Endothelial cell (in vitro differentiated cells): ENCODE measurements at regions not wholly inside any gene's neighbourhood (a gene's known extent, or its start where the extent isn't known, plus 50 kb on each side); places are given as distances from the start of the nearest gene placed in this dataset.
"Not testable (repeated sequence)": the region's sequence is repeated elsewhere in the genome, so short reads cannot be mapped to it uniquely, and the experiment has no call there.

Experiments used
- DNase-seq: peaks from one replicate; pipeline ENCODE4 v3.0.0; 2021; ENCODE audit warnings: low spot score
- H3K27ac Mint-ChIP-seq: one replicate; pipeline ENCODE4 v1.8.0; 2021; ENCODE audit warnings: mixed read lengths, inconsistent platforms; ENCODE audit not compliant: unreplicated experiment
- H3K27me3 Mint-ChIP-seq: one replicate; pipeline ENCODE4 v1.8.0; 2021; ENCODE audit warnings: mild to moderate bottlenecking, moderate library complexity, mixed read lengths, inconsistent platforms; ENCODE audit not compliant: unreplicated experiment
- H3K36me3 Mint-ChIP-seq: one replicate; pipeline ENCODE4 v1.8.0; 2021; ENCODE audit warnings: mild to moderate bottlenecking, low read depth, mixed read lengths, inconsistent platforms; ENCODE audit not compliant: unreplicated experiment
- H3K4me1 Mint-ChIP-seq: one replicate; pipeline ENCODE4 v1.8.0; 2021; ENCODE audit warnings: mild to moderate bottlenecking, mixed read lengths, inconsistent platforms; ENCODE audit not compliant: unreplicated experiment
- H3K4me3 Mint-ChIP-seq: one replicate; pipeline ENCODE4 v1.8.0; 2021; ENCODE audit warnings: mild to moderate bottlenecking, mixed read lengths, inconsistent platforms; ENCODE audit not compliant: unreplicated experiment
- H3K9me3 Mint-ChIP-seq: one replicate; pipeline ENCODE4 v1.8.0; 2021; ENCODE audit warnings: mixed read lengths, inconsistent platforms; ENCODE audit not compliant: unreplicated experiment
- TF ChIP-seq, protein P1 (sequence below): fragments of 200-600 bp; sonication (generic); IDR thresholded peaks from one replicate; pipeline ENCODE4 v1.5.0; 2021; ENCODE audit warnings: antibody characterized with exemption; ENCODE audit not compliant: unreplicated experiment

DNA sequence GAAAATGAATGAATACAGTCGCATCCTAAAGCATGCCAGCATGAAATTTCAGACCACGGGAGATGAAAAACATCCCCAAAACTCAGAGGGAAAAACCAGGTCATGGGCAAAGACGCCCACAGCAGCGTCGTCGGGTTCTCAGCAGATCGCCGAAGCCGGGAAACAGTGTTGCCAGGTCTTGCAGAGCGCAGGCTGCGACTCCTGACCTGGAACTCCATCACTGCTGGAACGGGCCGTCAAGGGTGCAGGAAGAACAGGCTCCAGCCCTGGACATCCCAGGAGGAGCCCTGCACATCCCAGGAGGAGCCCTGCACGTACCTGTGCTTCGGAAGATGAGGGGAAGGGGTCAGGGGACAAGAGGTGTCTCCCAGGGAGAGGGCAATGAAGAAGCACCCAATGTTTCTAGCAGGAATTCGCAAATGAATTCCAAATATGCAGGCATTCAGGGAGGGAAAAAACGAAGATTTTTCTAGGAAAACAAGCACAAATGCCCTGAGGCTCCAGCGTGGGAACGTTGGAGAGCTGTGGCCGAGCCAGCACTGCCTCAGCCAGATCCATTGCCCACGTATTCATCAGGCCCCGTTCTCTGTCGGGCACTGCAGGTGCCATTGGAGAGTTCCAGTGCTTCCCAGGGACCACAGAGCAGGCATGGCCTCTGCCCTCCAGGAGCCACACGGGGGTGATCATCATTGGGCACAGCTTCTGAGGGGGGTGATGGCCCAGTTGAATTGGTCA is 1110.4 kb downstream of the BRD1 start:
- Mint-ChIP-seq H3K36me3 (no peaks in the 10 kb centered on the region), H3K4me1 (no peaks in the 10 kb centered on the region), H3K27me3 (peaks cover 5% of the 10 kb centered on the region), H3K9me3 (no peaks in the 10 kb centered on the region), H3K27ac (no peak overlapping the region), H3K4me3 (no peak overlapping the region)
- DNase-seq = no peak
- TF ChIP-seq, protein P1, sequence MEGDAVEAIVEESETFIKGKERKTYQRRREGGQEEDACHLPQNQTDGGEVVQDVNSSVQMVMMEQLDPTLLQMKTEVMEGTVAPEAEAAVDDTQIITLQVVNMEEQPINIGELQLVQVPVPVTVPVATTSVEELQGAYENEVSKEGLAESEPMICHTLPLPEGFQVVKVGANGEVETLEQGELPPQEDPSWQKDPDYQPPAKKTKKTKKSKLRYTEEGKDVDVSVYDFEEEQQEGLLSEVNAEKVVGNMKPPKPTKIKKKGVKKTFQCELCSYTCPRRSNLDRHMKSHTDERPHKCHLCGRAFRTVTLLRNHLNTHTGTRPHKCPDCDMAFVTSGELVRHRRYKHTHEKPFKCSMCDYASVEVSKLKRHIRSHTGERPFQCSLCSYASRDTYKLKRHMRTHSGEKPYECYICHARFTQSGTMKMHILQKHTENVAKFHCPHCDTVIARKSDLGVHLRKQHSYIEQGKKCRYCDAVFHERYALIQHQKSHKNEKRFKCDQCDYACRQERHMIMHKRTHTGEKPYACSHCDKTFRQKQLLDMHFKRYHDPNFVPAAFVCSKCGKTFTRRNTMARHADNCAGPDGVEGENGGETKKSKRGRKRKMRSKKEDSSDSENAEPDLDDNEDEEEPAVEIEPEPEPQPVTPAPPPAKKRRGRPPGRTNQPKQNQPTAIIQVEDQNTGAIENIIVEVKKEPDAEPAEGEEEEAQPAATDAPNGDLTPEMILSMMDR = no peak

DNA sequence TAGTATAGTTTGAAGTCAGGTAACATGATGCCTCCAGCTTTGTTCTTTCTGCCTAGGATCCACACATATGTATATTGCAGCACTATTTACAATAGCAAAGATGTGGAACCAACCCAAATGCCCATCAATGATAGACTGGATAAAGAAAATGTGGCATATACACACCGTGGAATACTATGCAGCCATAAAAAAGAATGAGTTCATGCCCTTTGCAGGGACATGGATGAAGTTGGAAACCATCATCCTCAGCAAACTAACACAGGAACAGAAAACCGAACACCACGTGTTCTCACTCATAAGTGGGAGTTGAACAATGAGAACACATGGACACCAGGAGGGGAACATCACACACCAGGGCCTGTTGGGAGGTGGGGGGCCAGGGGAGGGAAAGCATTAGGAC is 1111.5 kb downstream of the BRD1 start:
- H3K27me3 Mint-ChIP-seq, H3K9me3 Mint-ChIP-seq, H3K4me3 Mint-ChIP-seq, H3K36me3 Mint-ChIP-seq, DNase-seq, H3K4me1 Mint-ChIP-seq, H3K27ac Mint-ChIP-seq: not testable (repeated sequence)

DNA sequence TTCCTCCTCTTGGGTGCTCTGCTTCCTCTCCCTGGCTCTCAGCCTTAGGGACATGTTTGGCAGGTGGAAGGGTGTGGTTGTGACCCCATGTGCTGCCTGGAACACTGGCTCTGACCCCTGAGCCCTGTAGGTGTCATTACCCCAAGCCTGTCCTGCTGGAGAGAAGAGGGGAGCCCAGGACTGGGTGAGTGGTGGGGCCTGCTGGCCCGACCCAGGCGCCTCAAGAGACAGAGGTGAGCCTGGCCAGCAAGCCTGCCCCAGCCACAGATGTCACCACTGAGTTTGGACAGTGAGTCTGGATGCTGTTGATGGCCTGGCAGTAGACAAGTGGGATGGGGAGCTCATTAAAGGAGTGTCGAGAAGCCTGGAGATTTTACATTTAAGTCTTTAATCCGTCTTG is 1112.2 kb downstream of the BRD1 start:
- H3K9me3 Mint-ChIP-seq = no peaks in the 10 kb centered on the region
- no peaks in the 10 kb centered on the region for H3K36me3 Mint-ChIP-seq
- no peaks in the 10 kb centered on the region for H3K4me1 Mint-ChIP-seq
- H3K27ac Mint-ChIP-seq = no peak overlapping the region
- TF ChIP-seq, protein P1 = no peak
- H3K27me3 Mint-ChIP-seq = peaks cover 5% of the 10 kb centered on the region
- no peak overlapping the region for H3K4me3 Mint-ChIP-seq
- DNase-seq = no peak

DNA sequence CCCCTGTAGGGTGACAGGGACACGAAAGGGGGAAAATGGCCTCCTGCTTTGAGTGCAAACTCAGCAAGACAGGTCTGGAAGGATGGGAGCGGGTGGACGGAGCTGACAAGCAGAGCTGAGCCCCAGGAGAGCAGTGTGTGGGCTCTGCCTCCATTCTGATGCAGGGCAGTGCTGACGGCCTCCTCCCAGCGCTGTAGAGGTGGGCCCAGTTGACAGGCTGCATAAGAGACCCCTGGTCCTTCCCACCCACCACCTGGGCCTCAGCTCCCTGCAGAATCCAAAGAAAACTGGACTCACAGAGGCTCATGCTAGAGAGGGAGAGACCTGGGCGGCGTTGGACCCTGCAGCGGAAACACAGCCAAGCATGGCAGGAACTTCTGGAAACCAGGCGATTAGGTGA is 1113.4 kb downstream of the BRD1 start:
- Mint-ChIP-seq H3K4me3 (no peak overlapping the region), H3K9me3 (no peaks in the 10 kb centered on the region), H3K36me3 (no peaks in the 10 kb centered on the region), H3K4me1 (no peaks in the 10 kb centered on the region), H3K27me3 (peaks cover 5% of the 10 kb centered on the region), H3K27ac (no peak overlapping the region)
- TF ChIP-seq, protein P1 = no peak
- DNase-seq = no peak

DNA sequence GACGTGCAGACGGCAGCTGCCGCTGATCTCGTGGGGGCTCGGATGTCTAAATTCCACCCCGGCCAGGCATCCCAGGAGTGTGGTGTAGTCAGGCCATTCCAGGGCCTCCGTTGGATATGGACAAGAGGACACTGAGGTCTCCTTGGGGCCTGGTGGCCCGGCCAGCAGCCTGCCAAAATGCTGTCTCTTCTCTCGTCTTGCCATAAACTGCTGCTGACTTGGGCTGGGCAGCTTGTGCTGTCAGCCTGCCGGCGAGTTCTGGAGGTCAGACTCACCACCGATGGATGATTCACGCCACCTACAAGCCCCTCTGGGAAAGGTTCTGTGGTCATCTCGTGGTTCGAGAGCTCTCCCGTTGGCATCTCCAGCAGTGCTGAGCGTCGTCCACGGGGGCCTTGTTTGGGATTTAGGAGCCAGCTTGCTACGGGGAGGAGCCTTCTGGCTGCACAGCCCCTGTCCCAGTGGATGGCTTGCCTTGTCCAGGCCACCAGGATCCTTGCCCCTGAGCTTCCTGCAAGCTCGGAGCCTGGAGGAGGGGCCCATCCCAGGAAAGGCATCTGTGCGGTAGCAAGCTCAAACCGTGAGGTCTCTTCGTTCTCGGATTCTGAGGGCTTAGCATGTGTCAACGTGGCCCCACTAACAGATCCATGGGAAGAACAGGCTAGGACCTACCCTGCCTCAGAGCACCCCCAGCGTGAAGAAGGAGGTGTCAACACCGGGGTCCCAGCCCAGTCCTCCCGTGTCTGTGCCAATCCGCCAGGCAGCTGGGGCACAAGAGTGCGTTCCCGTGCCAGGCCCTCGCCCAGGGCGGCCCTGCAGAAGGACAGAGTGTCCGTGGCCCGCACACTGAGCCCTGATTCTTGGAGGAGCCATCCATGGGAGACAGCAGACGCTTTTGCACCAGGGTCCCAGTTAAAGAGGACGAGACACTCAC is 1114.1 kb downstream of the BRD1 start:
- H3K4me1 Mint-ChIP-seq = no peaks in the 10 kb centered on the region
- no peak overlapping the region for H3K4me3 Mint-ChIP-seq
- TF ChIP-seq, protein P1 = no peak
- H3K9me3 Mint-ChIP-seq = no peaks in the 10 kb centered on the region
- peaks cover 5% of the 10 kb centered on the region for H3K27me3 Mint-ChIP-seq
- no peak for DNase-seq
- no peaks in the 10 kb centered on the region for H3K36me3 Mint-ChIP-seq
- H3K27ac Mint-ChIP-seq = no peak overlapping the region
